GM18907 (cell line): ENCODE measurements at regions not wholly inside any gene's neighbourhood (a gene's known extent, or its start where the extent isn't known, plus 50 kb on each side); places are given as distances from the start of the nearest gene placed in this dataset.
"Not testable (repeated sequence)": the region's sequence is repeated elsewhere in the genome, so short reads cannot be mapped to it uniquely, and the experiment has no call there.

Source experiments
- ATAC-seq: cut with Tn5 transposase; IDR thresholded peaks from one replicate; pipeline ENCODE4 v1.9.1; 2021; ENCODE audit warnings: mild to moderate bottlenecking, moderate library complexity; ENCODE audit not compliant: unreplicated experiment

DNA sequence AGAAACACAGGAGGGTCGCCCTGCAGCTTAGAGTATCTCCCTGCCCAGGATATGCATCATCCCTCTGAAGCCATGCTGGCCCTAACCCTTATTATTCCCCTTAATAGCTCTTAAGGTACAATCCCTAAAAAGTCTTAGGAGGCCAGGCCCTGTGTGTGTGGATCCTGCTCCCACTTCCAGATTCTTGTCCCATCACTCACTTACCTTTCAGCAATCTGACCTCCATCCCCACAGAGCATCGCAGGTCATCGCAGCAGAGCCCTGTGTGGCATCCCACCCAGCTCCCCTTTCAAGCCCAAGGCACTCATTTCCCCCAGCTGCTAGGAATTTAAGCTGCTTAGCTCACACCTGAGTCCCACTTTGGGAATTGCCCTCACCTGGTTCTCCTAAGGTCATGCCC, 223.8 kb upstream of the SMLR1 start:
- ATAC-seq = no peak

DNA sequence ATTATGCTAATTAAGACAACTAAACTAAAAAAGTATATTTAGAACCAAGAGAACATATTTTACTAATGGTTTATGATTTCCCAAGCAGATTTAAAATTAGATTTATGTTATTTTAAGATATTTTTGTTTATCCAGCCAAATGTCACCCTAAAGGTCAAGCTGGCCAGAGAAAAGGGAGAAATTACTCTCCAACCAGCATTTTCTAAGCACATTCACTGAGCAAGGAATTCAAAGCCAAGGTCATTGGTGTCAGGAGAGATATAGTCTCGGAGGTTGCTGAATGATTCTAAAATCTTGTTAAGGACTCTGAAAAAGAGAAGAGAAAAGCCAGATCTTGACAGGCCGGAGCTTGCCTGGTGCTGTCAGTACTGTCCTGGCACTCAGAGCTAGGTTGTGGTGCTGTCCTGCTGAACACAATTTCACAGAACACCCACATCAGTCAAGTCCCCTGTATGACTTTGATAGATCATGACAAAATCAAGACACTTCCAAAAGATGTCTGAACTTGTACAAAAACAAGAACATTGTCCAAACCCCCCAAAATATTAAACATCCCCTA, 222.3 kb upstream of the SMLR1 start:
- ATAC-seq = no peak

DNA sequence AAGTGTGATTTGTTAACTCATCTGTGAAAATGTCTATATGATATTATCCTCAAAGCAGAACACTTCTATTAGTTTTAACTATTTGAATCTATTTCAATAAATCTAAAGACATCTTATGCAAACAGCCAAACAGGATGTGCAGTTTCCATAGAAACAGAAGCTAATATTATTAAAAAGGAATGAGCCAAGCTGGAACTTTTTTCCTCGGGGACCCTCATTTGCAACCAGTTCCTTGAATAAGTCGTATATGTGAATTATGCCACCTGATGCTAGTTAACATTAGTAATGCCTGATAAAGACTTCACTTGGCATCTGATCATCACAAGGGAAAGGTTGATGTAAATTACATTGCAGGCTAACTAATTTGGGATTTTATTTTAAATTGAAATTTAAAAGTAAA, 216.9 kb upstream of the SMLR1 start:
- ATAC-seq = no peak

DNA sequence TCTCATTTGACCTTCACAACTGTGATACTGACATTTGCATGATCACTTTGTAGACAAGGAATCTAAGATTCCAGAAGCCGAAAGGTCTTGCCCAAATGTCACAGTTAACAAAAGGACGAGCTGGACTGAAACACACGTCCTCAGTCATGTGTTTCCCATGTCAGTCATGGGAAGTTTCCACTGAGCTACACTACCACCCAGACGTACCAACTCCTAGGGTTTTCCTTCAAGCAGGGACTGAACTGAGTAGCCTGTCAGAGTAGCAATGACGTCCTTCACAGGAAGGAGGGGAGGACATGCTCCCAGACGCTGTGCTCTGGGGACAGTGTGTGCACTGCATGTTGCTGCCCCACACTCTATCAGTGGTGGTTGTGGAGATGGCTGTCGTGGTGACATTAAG, 215.8 kb upstream of the SMLR1 start:
- no peak for ATAC-seq

DNA sequence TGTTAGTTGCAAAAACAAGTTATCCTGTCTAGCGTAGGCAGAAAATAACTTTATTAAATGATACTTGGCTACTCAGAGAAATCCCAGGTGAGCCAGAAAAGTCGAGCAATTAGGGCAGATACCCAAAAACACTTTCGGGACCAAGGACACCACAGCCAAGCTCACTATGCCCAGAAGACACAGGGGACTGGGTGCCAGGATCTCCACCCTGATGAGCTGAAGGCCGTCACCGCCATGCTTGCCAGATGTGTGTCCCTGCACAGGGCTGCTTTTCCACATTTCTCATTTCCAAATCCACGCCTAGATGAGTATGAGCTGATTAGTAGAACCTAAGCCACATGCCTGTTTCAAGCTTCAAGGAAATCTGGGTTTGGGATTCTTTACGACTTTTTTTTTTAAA, 214.0 kb upstream of the SMLR1 start:
- no peak for ATAC-seq

DNA sequence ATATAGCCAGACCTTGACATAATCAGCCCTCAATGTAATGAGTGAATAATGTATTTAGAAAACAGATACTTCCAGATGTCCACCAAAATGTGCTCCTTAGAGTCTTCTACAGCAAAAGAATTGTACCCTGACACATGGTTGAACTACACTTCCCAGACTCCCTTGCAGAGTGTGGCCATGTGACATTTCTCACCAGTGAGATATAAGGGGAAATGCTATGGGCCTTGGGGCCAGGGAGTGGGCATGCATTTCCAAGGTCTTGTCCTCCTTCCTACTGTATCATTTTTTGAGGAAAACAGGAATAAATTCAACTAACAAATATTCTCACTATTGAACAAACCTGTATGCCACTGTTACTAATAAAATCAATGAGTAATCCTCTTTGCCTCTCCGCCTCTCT, 211.4 kb upstream of the SMLR1 start:
- ATAC-seq = no peak

DNA sequence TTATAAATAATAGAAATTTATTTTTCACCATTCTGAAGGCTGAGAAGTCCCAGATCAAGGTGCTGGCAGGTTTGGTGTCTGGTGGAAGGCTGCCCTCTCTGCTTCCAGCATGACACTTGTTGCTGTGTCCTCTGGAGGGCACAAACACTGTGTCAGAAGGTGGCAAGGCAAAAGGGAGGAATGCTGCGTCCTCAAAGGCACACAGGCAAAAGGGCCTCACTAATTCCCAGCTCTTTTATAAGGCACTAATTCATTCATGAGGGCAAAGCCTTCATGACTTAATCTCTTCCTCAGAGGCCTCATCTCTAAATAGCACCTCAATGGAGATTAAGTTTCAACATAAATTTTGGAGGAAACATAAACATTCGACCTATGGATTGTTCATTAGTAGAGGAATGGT, 209.5 kb upstream of the SMLR1 start:
- no peak for ATAC-seq

DNA sequence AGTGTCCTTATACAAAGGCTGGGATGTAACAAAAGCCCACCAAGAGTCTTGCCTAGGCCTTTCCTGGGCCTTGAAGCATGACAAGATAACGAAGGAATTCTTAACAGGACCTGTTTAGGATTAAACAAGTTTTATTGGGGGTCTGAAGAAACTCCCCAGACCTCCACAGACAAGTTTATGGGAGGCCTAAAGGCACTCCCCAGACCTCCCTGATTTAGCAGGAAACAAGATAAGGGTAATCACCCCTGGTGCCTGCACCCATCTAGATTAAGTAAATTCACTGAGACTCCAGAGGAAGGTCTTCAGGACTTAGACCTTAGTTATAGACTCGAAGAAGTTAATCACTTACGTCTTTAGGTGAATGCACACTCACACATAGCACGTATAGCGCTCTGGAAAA, 208.4 kb upstream of the SMLR1 start:
- not testable (repeated sequence) for ATAC-seq

DNA sequence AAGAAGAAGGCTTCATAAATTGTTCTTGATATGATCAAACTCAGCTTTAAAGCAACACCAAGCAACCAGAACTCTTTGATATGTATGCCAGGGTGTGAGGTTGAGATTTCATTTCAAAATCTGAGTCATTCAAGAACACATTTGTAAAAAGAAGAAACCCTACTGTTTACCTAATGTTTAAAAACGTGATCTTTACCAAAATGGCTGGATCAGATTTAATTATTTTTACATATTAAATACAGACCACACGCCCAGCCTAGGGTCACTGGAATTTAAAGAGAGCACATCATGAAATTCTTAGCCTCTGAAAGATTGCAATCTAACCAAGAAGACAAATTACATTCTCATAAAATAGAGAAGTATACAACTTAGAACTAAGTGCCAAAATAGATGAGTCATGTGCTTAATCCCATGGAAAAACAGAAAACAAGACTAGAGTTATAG, 206.8 kb upstream of the SMLR1 start:
- no peak for ATAC-seq

DNA sequence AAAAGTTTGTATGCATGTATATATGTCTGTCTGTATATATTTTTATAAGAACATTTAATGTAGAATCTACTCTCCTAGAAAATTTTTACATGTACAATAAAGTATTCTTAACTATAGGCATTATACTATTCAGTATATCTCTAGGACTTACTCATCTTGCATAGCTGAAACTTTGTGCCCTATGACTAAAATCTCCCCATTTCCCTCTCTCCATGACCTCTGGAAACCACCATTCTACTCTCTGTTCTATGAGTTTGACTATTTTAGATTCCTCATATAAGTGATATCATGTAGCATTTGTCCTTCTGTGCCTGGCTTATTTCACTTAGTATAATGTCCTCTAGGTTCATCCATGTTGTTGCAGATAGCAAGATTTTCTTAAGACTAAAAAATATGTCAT, 205.1 kb upstream of the SMLR1 start:
- ATAC-seq = no peak

DNA sequence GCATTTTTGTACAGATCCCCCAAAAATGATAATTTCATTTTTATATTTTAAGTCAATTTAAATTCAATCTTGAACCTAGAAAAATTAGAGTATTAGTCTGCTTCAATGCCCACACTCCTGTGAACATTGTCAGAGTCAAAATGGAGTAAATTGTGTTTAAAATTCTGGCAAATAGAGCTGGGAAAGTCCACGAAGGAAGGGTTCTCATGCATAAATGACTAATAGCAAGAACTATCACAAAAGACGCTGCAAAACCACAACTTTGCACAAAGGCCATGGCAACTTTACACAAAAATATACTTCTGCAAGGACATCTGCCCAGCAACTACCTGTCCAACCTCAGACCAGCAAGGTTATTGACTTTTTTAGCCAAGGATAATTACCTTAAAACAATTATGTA, 203.2 kb upstream of the SMLR1 start:
- peak; percentile 38 for ATAC-seq

DNA sequence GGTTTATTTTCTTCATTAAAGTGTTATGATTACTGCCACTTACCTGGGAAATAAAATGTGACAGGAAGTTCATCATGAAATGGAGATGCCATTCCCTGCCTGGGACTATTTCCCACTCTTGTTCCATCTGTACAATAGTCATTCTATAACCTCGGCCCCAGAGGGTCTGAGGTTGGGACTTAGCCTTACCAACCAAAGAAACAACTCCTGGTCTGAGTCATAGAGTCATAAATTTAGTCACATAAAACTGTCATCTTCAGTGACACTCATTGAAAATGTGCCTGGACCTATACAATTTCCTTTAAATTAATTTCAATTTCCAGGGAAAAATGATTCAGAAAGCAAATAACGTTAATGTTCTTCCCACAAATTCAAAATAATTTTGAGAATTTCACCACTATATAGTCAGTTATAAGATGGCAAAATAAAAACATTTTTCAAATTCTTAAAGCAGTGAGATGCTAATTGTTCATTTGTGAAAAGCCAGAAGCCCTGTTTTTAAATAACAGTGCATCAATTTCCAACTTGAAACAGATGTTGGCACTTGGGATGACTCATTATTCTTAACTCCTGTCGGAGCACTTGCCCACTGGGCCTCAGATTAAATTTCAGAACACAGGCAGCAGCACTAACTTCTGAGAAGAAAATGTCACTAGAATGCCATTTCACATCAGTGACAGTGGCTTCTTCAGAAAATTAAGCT, 201.2 kb upstream of the SMLR1 start:
- ATAC-seq = peak; percentile 91

DNA sequence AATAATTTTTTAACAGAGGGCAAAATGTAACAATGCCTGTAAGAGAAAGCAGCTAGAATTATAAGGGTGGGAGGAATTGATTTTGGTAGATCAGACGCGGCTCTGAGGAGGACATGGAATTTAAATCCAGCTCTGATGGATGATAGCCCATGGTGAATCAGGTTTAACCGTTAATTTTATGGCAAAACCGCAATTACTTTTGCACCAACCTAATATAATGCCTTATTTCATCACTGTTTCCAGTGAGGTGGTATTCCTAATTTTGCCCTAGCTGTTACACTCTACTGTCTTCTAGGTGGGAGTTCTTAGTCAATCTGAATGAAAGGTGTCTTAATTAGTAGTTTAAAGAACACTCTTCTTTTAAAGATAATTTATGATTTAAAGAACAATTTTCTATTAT, 198.3 kb upstream of the SMLR1 start:
- ATAC-seq = no peak

DNA sequence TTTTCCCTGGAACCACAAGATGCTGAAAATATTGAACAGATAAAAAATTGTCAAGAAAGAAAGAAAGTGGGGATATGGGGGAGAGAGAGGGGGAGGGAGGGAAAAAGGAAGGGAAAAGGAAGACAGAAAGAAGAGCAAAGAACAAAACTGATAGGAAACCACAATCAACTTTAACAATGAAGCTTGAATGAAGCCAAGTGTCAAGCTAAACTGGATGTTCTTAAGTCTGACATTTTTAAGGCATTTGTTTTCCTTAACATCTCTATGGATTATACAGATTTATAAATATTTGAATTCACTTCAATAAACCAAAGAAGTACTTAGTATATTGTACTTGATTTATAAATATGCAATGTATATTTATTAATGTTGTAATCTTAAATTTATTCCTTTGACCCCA, 197.6 kb upstream of the SMLR1 start:
- no peak for ATAC-seq

DNA sequence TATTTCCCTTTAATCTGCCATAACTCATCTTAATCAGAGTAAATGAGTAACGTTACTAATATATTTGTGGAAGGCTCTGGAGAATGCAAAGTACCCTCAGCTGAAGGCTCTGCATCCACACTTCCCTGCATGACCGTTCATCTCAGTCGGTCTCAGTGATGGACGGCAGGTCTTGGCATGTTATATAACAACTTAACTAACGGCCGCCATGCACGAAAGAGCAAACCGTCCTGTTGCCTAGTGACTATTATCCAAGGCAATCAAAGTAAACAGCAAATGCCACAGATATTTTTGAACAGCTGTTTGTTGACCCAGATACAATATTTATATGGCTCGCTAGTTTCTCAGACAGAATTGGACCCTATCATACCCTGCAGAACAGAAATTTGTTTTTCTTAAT, 194.9 kb upstream of the SMLR1 start:
- ATAC-seq = no peak

DNA sequence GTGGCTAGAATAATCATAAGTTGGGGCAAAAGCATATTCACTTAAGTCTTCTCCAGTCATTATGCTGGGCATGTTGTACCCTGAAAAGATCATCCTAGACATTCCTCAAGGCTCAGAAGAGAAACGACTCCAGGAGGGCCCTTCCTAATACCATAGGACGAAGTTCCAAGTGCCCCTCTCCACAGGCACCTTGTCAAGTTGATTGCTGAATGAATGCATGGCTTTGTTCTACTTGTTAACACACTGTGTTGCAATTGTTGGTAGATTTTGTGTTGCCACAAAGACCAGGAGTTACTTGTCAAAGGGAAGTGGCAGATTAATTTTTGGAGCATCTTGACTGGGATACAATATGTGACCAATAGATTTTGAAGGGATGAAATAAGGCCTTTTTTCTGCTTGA, 194.3 kb upstream of the SMLR1 start:
- ATAC-seq = no peak

DNA sequence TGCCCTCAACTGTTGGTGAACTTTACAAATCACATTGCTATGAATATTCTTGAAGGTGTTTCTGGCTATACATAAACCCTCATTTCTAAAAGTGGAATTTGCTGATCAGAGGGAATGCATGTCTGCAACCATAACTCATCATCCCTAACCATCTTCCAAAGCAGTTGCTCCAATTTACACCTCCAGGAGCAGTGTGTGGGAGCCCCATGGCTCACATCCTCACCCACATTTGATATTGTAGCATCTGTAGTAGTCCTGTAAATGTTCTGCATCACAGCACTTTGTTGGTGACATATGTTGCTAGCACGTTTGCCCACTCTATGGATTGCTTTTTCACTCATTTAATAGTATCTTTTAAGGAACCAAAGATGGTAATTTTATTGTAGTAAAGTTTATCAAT, 183.8 kb upstream of the SMLR1 start:
- ATAC-seq = no peak

DNA sequence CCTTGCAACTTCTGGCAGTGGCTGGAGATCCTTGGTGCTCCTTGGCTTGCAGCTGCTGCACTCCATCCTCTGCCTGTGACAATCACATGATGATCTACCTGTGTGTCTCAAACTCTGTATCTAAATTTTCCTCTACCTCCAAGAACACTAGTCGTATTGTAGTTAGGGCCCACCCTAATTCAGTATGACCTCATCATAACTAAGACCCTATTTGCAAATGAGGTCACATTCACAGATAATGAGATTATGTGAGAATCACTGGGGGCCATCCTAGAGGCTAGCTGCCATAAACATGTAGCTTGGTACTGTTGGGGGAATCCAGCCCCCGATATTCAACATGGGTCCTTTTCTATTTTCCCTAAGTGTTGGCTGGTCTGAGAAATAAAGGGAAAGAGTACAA, 183.0 kb upstream of the SMLR1 start:
- ATAC-seq = no peak

DNA sequence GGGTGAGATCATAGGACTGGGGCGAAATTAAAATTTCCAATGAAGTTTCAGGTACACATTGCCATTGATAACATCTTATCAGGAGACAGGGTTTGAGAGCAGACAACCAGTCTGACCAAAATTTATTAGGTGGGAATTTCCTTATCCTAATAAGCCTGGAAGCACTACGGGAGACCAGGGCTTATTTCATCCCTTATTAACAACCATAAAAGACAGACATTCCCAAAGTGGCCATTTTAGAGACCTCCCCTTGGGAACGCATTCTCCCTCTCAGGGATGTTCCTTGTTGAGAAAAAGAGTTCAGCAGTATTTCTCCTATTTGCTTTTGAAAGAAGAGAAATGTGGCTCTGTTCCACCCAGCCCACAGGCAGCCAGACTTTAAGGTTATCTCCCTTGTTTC, 182.4 kb upstream of the SMLR1 start:
- ATAC-seq = not testable (repeated sequence)

DNA sequence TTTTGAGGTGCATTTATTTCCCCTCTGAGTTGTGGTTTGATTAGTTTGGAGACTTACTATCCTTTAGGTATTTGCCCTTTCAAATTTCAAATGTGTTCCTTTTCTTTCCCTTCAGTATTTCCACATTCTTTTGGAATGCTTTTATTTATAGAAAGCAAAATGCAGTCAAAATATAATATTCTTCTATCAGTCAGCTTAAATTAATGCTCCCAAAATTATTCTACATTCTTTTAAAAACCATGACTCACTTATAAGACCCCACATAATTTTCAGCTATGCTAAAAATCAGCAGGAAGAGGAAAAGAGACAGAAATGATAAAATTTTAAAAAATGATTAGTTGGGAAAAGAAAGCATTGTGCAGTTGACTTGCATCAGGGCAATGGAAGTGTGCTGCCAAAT, 180.0 kb upstream of the SMLR1 start:
- ATAC-seq = no peak

DNA sequence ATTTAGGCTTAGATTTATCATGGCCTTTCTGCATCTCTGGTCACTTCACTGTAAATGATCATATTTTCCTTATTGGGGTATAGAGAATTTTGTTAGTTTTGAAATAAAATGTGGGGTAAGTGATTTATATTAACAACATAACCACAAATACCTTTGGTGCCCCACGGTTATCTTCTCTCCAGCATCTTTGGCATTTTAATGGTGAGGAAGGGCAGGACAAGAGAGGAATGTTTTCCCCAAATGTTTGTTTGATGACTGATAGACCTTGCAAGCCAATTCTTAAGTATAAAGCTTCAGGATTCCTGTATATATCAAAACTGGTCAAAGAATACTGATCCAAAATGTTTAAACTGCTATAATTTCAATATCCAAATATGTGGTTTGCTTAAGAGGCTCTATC, 171.6 kb upstream of the SMLR1 start:
- no peak for ATAC-seq

DNA sequence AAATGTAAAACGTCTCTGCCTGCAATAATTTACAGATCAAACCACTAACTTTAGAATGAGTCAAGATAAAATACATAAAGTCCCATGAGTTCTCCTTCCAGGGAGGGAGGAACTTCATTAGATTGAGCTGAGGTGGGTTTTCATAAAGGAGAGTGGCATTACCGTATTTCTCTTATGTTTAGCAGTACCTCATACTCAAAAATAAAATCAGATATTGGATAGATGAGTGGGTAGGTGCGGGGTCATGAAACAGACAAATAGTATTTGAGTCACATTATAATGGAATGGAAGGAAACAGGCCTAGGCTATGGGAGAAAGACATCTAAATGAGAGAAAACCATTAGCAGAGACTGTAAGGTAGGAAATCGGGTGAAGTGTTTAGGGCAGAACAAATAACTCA, 166.1 kb upstream of the SMLR1 start:
- no peak for ATAC-seq

DNA sequence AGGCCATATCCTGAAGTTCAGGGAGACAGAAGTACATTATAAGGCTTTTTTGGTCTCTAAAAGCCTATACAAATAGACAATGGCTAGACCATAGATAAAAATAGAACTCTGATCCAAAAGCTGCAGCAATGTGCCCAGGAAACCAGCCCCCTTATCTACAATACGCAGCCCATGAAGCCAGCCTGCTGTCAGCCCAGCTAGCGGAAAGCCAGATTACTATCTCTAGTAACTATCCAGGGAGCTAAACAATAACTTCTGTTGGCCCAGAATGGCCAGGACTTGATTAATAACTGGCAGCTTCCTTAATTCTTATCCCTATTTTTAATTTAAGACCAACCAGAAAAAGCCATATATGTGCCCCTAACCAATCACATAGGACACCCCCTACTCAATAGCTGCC, 160.4 kb upstream of the SMLR1 start:
- no peak for ATAC-seq
